ENCODE measurements at regions not wholly inside any gene's neighbourhood (a gene's known extent, or its start where the extent isn't known, plus 50 kb on each side); places are given as distances from the start of the nearest gene placed in this dataset.

GRCh38 chr2:166805753-166806152 lies 82.5 kb upstream of the XIRP2 start:
- Histone ChIP-seq H4K5ac (ENCODE audit: low read depth, low read length) (no peak overlapping the region), H3K27ac (ENCODE audit: insufficient read depth, low read length) (no peak overlapping the region), H2AFZ (replicated peaks; ENCODE audit: low read length, poor library complexity) (no peak overlapping the region), H3K27me3 (ENCODE audit: control insufficient read depth, insufficient read depth, low read length) (no peaks in the 10 kb centered on the region), H3K4me3 (ENCODE audit: insufficient read depth, low read depth, low read length) (no peak overlapping the region), H2BK15ac (ENCODE audit: low read depth, low read length) (no peak overlapping the region), H4K8ac (ENCODE audit: low read depth in 2 of 2, low read length in 2 of 2) (no peak overlapping the region), H2AK9ac (replicated peaks; ENCODE audit: low read depth, low read length, poor library complexity) (no peak overlapping the region), H3K23ac (ENCODE audit: low read depth, low read length) (no peak overlapping the region), H3K4me2 (ENCODE audit: low read depth, low read length) (no peak overlapping the region), H3K4me1 (ENCODE audit: control insufficient read depth, insufficient read depth, low read length) (0 out of 2 replicates have a peak, but pooled peaks cover 2% of the 10 kb centered on the region), H4K91ac (ENCODE audit: insufficient read depth, low read depth, low read length) (no peak overlapping the region), H3K36me3 (ENCODE audit: control insufficient read depth, insufficient read depth, low read length) (no peaks in the 10 kb centered on the region), H2BK20ac (ENCODE audit: low read depth, low read length) (no peak overlapping the region), H3K9me1 (ENCODE audit: insufficient read depth, low read length) (no peaks in the 10 kb centered on the region), H4K20me1 (ENCODE audit: insufficient read depth, low read length) (no peaks in the 10 kb centered on the region), H2BK120ac (ENCODE audit: low read depth, low read length) (no peak overlapping the region), H3K9ac (ENCODE audit: low read depth, low read length) (no peak overlapping the region), H3K56ac (ENCODE audit: extremely low read depth, insufficient read depth, low read length) (no peak overlapping the region), H3K79me1 (ENCODE audit: low read depth in 1 of 2, low read length in 2 of 2) (no peaks in the 10 kb centered on the region), H2AK5ac (ENCODE audit: low read depth, low read length) (no peak overlapping the region), H3K14ac (replicated peaks; ENCODE audit: low read depth, low read length) (no peak overlapping the region), H3K18ac (ENCODE audit: low read depth, low read length) (no peak overlapping the region), H2BK5ac (ENCODE audit: low read depth, low read length, poor library complexity, severe bottlenecking) (no peak overlapping the region), H3K4ac (ENCODE audit: low read depth, low read length) (no peak overlapping the region), H3K9me3 (ENCODE audit: control insufficient read depth, insufficient read depth, low read length) (no peaks in the 10 kb centered on the region; the same call in 1 of the 2 replicates)
- POLR2A ChIA-PET (ENCODE audit: unreplicated experiment): no interaction called here
- dilution Hi-C loops (cut with HindIII; ENCODE audit: low sequenced_read_pairs, unreplicated experiment): no loop called here
- TF ChIP-seq MXI1 (IDR thresholded peaks at IDR 0.05; ENCODE audit: borderline replicate concordance, low read depth, low read length) (no peak), POLR2A (IDR thresholded peaks at IDR 0.05; ENCODE audit: low read depth, low read length) (no peak), USF2 (IDR thresholded peaks at IDR 0.05; ENCODE audit: low read depth, low read length) (no peak), ELK1 (IDR thresholded peaks at IDR 0.05; ENCODE audit: borderline replicate concordance, low read depth, low read length) (no peak), FOS (IDR thresholded peaks at IDR 0.05; ENCODE audit: low read depth, low read length) (no peak), RFX5 (IDR thresholded peaks at IDR 0.05; ENCODE audit: low read depth, low read length) (no peak), RAD21 (IDR thresholded peaks at IDR 0.05; ENCODE audit: low read length) (no peak), BHLHE40 (IDR thresholded peaks at IDR 0.05; ENCODE audit: low read depth, low read length) (no peak)
- DNase-seq (no peak), ATAC-seq (ENCODE audit: low read depth) (no peak)
- WGBS, 2 experiments (ENCODE audit: extremely low coverage in 2 of 2, insufficient read length in 1 of 2): no CpG with 5 or more reads among the region's 2 CpGs
- CTCF ChIA-PET: no interaction called here
- BruUV-seq (replicated peaks): no TSS peak
- in situ Hi-C loops (cut with MboI; ENCODE audit: low sequenced_read_pairs): no loop called here
- intact Hi-C loops (cut with micrococcal nuclease): loop anchor here (2.0 kb wide), 1 partner anchor 267 kb away; no protein-coding TSS in a partner anchor
